H4 (cell line): ENCODE measurements at regions not wholly inside any gene's neighbourhood (a gene's known extent, or its start where the extent isn't known, plus 50 kb on each side); places are given as distances from the start of the nearest gene placed in this dataset.
A peak's percentile ranks its signal among the peaks of the same experiment; 100 is the strongest.

Experiments used
- DNase-seq: peaks from one replicate; pipeline ENCODE4 v3.0.0-alpha.2; 2015; ENCODE audit warnings: low spot score

DNA sequence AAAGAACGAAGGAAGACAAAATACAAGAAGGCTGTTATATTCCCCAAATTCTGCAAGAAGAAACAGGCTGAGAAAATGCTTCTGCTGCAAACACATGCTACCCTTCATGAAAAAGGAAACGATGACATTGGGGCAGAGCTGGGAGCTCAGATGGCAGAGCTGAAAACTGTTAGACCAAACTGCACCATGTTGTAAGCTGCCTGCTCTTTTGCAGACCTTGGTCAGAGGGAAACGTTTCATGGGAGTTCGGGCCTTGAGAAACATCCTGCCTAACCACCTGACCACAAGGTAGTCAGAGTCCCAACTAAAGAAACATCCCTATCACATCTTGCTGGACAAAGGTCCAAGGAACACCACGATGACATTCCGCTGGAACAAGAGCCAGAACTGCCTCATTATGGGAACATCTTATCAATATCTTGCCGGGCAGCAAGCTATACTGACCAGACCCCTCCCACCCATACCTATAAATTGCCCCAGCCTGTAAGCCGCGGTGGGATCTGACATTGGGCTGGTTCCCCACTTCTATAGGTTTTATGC lies 110.7 kb upstream of the CTSC start:
- DNase-seq: no peak

DNA sequence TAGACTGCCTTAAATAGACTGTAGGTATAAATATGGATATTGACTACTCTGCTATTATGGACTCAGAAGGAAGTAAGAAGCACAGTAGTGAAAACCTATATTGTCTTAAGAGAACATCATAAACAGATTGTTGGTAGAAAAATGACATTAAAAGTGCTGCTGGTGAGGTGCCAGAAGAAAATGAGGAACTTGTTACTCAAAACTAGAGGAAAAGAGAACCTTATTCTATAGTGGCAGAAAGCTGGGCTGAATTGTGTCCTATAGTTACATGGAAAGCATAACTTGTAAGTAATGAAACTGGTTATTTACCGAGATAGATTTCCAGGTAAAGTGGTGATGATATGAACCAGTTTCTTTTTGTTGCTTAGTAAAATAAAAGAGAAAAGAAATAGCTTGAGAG lies 109.7 kb upstream of the CTSC start:
- no peak for DNase-seq

DNA sequence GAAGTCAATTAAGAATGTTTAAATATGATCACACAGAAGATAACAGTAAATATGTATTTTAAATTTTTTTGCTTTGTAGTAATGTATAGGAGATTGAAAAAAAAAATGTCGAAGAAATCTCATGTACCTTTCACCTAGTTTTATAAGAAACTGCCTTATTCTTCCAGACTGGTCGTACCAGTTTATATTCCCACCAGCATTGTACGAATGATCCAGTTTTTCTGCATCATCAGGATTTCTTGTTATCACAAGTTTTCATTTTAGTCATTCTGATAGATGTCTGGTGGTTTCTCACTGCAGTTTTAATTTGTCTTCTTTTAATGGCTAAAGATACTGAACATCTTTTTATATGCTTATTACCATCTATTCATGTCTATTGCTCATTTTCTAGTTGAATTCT lies 101.8 kb upstream of the CTSC start:
- DNase-seq: no peak

DNA sequence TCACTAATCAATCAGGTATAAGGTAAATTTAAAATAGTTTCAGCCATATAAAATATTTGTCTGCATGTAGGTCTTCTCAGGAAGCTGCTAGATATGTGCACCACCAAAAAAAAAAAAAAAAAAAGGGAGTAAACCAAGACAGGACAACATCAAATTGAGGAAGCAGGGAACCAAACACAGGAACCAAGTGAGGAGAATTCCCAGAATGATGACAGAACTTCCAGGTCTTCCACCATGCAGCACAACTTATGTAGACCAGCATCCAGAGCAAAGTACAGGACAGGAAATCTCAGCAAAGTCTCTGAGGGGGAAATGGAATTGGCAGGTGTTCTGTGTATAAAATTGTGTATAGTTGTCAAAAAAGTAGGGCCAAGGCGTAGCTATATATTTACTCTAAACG lies 101.2 kb upstream of the CTSC start:
- no peak for DNase-seq

DNA sequence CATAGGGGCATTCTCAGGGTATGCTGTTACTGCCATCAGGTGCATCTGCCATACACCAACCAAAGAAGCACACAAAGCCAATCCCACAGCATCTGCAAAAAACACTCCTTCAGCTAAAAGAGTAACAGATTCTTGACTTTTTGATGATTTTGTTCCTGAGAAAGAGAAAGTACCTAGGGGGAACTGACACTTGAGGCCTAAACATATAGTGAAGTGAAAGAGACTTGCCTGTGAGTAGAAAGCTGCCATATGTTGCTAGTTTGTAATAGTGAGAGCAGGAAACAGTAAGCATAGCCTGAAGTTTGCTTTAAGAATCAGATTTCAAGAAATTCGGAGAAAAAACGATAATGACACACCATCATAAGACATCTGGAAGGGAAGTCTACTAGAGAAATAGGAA lies 97.9 kb upstream of the CTSC start:
- DNase-seq: no peak

DNA sequence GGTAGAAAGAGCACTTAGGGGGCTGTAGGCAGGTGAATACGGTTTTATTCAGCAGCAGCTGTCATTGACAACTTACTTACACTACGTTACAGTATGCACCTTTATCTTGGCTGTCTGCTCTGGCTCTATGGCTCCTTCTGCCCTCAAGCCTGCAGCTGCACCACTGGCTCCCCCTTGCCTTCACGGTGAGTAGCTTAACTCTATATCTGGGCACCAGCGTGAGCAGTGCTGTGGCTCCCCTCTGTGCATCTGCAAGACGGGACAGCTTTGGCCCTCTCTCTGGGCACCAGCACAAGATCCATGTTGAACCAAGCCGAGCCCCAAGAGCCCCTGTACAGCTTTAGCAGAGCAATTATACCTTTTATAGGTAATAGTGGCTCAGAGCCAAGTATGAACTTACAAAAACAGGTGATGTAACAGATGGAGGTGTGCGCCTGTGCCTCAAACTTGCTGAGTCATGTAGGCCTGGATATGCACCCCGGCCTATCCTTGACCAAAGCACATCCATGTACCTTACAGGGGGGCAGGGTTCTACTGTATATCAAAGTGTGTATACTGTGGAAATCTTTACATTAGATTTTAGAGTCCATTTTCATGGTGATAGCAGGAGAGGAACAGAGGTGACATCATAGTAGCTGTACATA lies 96.9 kb upstream of the CTSC start:
- no peak for DNase-seq

DNA sequence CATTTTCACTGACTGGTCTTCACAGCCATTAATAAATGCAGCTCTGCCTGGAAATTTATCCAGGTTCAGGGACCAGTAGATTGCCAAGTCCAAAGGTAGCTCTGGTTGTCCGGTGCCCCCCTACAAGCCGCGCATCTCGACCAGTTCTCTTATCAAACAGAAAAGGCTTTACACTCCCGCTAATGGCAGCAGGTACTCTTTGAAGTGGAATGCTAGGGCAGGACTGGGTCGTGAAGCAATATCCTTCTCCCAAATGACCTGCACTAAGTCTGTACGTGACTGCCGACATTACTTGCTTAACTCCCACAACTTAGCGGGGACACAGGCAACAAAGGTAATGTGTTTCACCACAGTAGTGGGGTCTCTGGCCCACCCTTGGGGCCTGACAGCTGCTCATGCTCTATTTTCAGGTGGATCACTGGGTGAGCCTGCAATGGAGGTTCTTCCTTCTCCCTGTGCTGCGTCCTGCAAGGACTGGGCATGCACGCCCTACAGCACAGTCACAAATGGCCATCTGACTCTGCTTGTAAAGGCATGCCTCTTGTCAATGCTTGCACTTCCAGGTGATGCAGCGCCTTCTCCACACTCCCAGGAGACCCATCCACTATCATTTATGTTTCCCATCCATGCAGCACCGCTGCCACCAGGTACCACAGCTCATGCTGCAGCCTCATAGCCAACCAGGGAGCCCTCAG lies 96.1 kb upstream of the CTSC start:
- no peak for DNase-seq

DNA sequence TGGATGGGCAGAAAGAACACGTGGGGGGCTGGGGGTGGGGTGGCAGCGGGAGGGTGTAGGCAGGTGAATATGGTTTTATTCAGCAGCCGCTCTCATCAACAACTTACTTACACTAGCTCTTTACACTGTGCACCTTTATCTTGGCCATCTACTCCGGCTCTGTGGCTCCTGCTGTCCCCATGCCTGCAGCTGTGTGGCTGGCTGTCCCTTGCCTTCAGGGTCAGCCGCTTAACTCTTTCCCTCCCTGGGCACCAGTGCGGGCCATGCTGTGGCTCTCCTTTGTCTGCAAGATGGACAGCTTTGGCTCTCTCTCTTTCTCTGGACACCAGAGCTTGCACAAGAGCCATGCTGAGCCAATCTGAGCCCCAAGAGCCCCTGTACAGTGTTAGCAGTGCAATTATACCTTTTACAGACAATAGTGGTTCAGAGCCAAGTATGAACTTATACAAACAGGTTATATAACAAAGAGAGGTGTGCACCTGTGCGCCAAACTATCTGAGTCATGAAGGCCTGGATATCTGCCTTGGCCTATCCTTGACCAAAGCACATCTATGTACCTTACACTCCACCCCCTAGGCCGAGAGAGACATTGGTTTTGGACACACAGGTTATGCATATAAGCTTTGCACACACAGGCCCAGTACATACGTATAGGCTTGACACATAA lies 94.3 kb upstream of the CTSC start:
- no peak for DNase-seq

DNA sequence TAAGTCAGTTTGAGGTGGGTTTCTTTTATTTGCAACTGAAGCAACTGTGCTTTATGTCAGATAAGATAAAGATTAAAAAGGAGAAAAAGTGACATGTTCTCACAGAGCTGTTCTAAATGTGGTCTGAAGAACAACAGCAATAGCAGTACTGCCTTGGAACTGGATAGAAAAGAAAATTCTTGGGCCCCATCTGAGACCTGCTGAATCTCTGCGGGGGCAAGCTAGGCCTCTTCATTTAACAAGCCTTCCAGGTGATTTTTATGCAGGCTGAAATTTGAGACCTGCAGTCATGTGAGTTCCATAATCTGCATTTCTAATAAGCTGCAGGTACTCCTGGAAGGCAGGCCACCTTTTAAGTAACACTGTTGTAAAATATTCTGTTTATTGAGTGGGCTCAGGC lies 91.4 kb upstream of the CTSC start:
- no peak for DNase-seq

DNA sequence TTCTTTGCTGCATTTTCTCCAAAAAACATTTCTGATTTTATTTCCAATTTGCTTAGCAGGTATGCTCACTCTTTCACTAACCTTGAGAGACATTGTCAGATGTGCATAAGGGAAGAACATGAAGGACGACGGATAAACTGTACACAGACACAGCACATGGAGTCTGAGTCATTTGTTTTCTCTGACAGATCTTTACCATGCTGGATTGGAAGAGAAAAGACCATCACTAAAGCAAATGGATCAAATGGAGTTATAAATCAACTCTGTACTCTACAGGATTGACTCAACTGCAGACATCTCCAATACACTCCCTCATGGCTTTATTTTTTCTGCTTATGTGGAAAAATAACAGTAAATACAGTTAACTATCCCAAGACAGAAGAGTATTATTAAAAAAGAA lies 90.2 kb upstream of the CTSC start:
- DNase-seq: no peak

DNA sequence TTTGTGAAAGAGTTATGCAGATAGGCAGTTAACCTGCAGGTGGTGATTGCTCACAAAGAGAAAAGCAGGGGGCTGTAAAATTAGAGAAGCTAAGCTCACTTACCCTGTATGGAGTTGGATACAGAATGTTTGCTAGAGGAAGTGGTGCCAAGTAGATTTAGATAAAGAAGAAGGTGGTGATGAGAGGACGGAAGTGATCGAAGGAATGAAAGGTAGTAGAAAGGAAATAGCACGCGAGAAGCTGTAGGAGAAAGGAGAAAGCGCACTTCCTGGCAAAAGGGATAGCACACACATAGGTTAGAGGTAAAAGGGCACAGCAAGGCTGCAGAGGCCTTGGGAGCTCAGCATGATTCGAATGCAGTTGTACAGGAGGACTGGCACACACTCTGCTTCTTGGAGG lies 87.3 kb upstream of the CTSC start:
- no peak for DNase-seq

DNA sequence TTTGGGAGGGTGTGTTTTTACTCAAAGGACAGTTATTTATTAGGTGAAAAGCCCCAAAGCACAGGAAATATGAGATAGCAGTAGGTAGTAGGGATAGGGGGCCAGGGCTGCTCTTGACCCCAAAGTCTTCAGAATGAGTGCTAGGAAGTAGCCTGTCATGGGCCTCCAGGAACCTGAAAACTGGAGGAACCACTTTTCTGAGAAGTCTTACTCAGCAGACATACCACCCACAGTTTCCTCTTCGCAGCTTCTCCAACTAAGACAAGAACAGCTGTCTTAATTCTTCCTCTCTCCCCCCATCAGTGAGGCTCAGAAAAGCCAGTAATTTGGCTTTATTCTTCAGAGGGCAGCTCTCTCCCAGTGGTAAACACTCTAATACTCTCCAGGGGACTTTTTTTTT lies 84.0 kb upstream of the CTSC start:
- no peak for DNase-seq

DNA sequence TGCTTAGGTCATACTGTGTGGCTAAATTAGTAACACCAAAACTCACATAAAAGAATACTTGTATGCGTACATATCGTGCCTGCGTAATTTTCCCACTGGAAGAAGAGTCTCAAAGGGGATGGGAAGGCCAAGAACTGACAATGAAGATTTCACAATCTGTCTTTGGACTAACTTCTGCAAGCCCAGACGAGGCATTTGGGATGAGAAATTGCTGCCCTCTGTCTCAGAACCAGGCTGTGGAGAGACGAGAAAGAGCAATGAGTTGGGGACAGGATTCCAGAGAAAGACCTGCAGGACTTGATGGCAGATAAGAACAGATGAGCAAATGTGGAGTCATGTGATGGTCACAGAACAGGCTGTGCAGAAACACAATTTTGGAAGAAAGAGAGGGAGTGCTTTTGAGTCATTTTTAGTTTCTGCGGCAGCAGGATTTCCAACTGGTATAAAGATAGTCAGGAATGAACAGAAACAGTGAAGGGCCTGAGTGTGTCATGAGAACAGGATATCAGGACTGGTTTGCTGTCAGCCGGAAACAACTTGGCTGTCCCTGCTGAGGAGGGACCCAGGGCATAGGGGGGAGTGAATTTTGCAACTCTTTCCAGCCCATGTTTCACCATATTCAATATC lies 82.7 kb upstream of the CTSC start:
- no peak for DNase-seq

DNA sequence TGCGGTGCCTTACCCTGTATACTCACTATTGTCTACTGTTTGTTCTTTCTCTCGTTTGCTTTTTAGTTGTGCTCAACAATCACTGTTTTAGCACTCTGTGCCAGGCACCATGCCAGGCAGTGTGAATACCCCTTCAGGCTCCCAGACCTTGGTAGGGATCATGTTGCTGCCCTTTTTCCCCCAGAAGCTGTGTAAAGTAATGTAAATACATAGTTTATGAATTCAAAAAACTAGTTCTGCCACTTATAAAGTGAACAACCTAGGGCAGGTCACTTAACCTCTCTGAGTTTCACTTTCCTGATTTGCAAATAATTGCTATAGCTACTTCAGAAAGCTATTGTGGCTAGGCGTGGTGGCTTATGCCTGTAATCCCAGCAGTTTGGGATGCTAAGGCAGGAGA lies 81.0 kb upstream of the CTSC start:
- DNase-seq: no peak

DNA sequence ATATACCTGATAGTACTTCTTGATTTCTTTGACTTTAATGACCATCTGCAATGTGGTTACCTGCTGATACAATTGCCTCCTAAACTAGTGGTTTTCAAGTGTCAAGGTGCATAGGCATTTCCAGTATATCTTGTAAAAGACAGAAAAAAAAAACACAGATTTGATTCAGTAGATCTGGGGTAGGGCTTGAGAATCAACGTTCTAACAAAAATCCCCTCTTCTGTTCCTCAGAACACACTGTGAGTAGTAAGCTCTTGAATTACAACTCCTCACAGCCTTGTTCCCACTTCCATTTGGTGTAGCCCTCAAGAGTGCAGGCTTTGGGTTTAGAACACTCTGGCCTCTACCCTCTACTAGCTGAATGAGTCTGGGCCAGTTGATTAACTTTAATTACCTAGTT lies 78.0 kb upstream of the CTSC start:
- DNase-seq: no peak

DNA sequence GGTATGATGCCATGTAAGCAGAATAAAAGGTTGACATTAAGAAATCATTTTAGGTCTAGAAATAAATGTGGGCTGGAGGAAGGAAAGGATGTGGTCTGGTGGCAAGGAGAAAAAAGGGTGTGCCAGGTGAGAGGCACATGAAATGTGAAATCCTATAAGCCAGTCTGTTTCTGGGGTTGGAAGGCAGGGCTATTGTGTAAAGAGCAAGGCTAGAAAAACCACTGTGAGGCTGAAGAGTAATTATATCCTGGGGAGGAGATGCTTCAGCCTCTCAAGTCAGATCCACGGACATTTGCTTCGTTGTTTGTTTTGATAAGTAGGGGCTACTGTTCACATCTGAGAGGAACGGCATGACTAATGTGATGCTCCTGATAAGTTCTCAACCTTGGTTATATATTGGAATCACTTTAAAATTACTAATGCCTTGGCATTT lies 77.5 kb upstream of the CTSC start:
- DNase-seq: peak; percentile 78

DNA sequence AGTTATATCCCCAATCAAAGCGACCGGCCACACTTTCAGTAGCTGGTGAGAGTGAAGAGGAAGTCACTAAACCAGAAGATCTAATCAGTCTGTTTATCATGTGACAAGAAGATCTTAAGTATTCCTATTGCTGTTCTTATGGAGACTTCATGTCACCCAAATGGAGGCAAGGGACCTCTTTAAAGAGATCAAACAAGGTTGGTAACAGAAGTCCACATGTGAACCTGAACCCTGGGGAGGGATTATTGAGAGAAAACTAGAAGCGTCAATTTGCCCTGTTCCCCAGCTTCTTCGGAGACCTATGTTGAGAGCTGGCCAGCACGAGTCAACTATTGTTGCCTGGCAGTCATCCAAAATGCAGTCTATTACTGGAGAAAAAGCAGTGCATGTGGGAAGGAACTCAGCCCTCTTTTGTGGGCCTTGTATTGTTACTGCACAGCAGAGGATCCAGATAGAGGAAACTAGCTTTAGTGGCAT lies 76.9 kb upstream of the CTSC start:
- peak; percentile 71 for DNase-seq

DNA sequence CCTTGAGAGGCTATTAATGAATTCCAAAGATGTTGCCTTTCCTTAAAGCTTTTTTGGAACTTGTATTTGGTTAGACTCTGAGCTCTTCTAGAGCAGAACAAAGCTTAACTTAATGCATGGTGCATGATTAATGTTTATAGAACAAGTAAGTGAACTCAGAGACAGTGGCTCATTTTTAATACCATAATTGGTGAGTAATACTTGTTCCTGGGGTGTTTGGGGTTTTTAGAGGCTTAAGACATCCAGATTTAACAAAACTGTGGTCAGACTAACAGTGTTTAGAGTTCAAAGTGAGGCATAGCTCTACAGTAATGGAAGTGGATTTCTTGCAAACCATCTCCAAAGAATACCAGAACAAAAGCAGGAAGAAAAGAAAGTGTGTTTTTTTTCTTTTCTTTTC lies 73.7 kb upstream of the CTSC start:
- peak; percentile 84 for DNase-seq

DNA sequence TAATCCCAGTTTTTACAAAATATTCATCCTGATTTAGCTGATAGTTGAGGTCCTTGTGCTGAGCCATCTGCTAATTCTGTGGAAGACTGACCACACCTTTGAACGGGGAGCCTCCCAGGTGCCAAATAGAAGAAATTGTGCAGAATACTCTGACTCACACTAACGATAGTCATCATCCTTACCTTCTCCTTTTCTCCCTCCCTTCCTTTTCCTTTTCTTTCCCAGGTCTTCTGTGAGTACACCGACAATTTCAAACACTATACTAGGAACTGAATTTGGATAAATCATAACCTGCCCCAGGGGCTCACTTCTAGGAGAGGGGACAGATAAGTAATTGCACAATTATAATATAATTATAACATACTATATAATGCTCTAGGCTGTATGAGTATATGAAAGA lies 73.1 kb upstream of the CTSC start:
- DNase-seq: no peak

DNA sequence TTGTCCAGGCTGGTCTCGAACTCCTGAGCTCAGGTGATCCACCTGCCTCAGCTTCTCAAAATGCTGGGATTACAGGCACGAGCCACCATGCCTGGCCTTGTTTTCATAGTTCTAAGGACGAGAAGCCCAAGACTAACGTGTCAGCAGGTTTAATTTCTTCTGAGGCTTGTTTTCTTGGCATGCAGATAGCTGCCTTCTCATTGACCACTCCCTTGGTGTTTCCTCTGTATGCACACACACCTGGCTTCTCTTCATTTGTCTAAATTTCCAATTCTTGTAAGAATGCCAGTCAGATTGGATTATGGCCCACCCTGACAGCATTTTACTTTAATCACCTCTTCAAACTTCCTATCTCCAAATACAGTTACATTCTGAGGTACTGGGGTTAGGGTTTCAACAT lies 72.5 kb upstream of the CTSC start:
- no peak for DNase-seq

DNA sequence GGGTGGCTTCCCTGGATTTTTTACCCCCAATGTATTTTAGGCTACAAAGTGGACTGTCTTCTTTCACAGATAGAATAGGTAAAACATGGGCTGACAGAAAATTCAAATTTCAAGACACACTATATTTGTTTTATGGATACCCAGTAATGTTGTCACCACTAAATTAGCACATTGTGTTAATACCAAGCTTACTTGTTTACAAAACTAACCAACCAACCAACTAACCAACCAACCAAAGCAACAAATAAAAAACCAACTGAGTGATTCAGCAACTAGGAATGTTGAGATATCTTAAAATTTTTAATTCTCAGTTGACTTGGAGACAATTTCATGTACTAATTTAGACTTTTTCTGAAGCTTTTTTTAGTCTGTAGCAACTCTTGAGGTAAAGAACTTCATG lies 69.3 kb upstream of the CTSC start:
- DNase-seq: no peak

DNA sequence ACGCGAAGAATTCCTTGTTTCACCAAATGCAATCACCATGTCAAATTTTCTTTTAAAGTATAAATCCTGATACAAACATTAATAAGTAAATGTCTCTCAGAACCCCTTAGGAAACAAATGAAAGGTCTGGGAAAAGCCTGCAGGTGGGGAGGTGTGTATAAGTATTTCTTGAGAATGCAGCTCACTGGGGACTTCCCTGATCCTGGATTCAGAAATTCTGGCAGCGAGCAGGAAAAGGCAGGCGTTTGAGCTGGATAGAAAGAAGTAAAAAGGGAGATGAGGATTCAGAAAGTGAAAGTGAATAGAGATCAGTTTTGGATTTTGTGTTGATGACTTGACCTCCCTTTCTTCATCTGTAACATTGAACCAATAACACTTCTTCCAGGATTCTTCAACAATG lies 68.3 kb upstream of the CTSC start:
- no peak for DNase-seq
